ENCODE measurements at regions not wholly inside any gene's neighbourhood (a gene's known extent, or its start where the extent isn't known, plus 50 kb on each side); places are given as distances from the start of the nearest gene placed in this dataset.
"Not testable (repeated sequence)": the region's sequence is repeated elsewhere in the genome, so short reads cannot be mapped to it uniquely, and the experiment has no call there.

DNA sequence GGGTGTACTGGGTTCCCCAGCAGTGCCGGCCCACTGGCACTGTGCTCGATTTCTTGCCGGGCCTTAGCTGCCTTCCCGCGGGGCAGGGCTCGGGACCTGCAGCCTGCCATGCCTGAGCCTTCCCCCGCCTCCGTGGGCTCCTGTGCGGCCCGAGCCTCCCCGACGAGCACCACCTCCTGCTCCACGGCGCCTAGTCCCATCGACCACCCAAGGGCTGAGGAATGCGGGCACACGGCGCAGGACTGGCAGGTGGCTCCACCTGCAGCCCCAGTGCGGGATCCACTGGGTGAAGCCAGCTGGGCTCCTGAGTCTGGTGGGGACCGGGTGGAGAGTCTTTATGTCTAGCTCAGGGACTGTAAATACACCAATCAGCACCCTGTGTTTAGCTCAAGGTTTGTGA is 459.7 kb downstream of the POM121L12 start:
- H4K20me1 ChIP-seq (replicated peaks in 1 of 2; ENCODE audit: control insufficient read depth in 1 of 2, insufficient read depth in 2 of 2, low read length in 2 of 2); H3K14ac ChIP-seq (ENCODE audit: insufficient read length); H2AK5ac ChIP-seq (ENCODE audit: low read depth, low read length); H3K23ac ChIP-seq (ENCODE audit: insufficient read length); H3K27me3 ChIP-seq (replicated peaks in 1 of 4; ENCODE audit: control insufficient read depth in 3 of 4, extremely low read depth in 1 of 4, insufficient read depth in 3 of 4, low read length in 3 of 4); H3K23me2 ChIP-seq (ENCODE audit: low read depth, low read length); H3K4me2 ChIP-seq (ENCODE audit: insufficient read depth in 1 of 2, low read depth in 2 of 2, low read length in 2 of 2); H4K5ac ChIP-seq (ENCODE audit: insufficient read length, low read depth, low read length); H4K8ac ChIP-seq (ENCODE audit: extremely low read depth, insufficient read depth, low read length); FAIRE-seq; H3K4me1 ChIP-seq (replicated peaks in 1 of 4; ENCODE audit: control insufficient read depth in 3 of 4, insufficient read depth in 4 of 4, low read length in 3 of 4); H3K79me2 ChIP-seq (ENCODE audit: control insufficient read depth in 1 of 2, insufficient read depth in 2 of 2, low read length in 2 of 2); H3K9me3 ChIP-seq (ENCODE audit: insufficient read depth in 2 of 2, low read depth in 1 of 2, low read length in 1 of 2); H2BK5ac ChIP-seq (ENCODE audit: low read depth, low read length); H3K36me3 ChIP-seq (ENCODE audit: control insufficient read depth in 2 of 4, insufficient read depth in 4 of 4, low read length in 3 of 4); H4K91ac ChIP-seq (replicated peaks; ENCODE audit: insufficient read length, low read length); H3K56ac ChIP-seq (replicated peaks; ENCODE audit: insufficient read length, low read depth, low read length); H3K4ac ChIP-seq (replicated peaks; ENCODE audit: insufficient read length, low read depth, low read length); H2BK120ac ChIP-seq (replicated peaks; ENCODE audit: low read depth, low read length); H3K79me1 ChIP-seq (ENCODE audit: low read depth, low read length); H2BK12ac ChIP-seq (ENCODE audit: low read depth, low read length); H2BK15ac ChIP-seq (ENCODE audit: low read length); H3K4me3 ChIP-seq (ENCODE audit: extremely low read depth in 1 of 4, insufficient read depth in 2 of 4, low read depth in 3 of 4, low read length in 4 of 4); H2BK20ac ChIP-seq (ENCODE audit: low read length); H3K9ac ChIP-seq (replicated peaks in 1 of 4; ENCODE audit: extremely low read depth in 1 of 4, low read depth in 3 of 4, low read length in 3 of 4); CTCF ChIA-PET (ENCODE audit: partially characterized antibody); H3K18ac ChIP-seq (ENCODE audit: extremely low read depth, low read length); DNase-seq (ENCODE audit: low read depth in 1 of 2, low spot score in 2 of 2); H3K27ac ChIP-seq (ENCODE audit: low read depth, low read length); POLR2A ChIA-PET (ENCODE audit: partially characterized antibody); H2AFZ ChIP-seq (ENCODE audit: low read length): not testable (repeated sequence)
- 0 out of 4 replicates have a peak, but pooled peaks of 1 of the 2 experiments have one; percentile 1 for TF ChIP-seq RAD21 (IDR thresholded peaks at IDR 0.05 in 1 of 2, conservative IDR thresholded peaks at IDR 0.05 in 1 of 2; ENCODE audit: low read depth in 2 of 2, low read length in 2 of 2)
- 92% methylated on average over 20 of the region's 20 CpGs; no CpG with 5 or more reads in 1 of the 2 experiments for WGBS, 2 experiments (ENCODE audit: extremely low coverage in 1 of 2, insufficient coverage in 1 of 2, insufficient read length in 1 of 2, insufficient replicate concordance in 2 of 2, low coverage in 1 of 2, low lambda C conversion rate in 2 of 2, missing lambda C conversion rate in 1 of 2)

Measured in H1 (cell line).